Esophagus muscularis mucosa (tissue), 4 donors: ENCODE measurements at regions not wholly inside any gene's neighbourhood (a gene's known extent, or its start where the extent isn't known, plus 50 kb on each side); places are given as distances from the start of the nearest gene placed in this dataset.

Experiments
- EP300 ChIP-seq: sonication (generic); formaldehyde crosslinking; IDR thresholded peaks from one replicate; pipeline ENCODE4 v1.6.1; 2017; ENCODE audit warnings: antibody characterized with exemption
- POLR2A ChIP-seq: fragments of 450-650 bp; IDR thresholded peaks from one replicate; pipeline ENCODE4 v1.6.1; 2017; ENCODE audit warnings: antibody characterized with exemption, moderate library complexity, mild to moderate bottlenecking, low read depth
- POLR2AphosphoS5 ChIP-seq, 2 donors: sonication (generic); formaldehyde crosslinking; IDR thresholded peaks; one replicate each; pipeline ENCODE4 v1.6.1; 2017; ENCODE audit warnings: antibody characterized with exemption in 2 of 2
- TF ChIP-seq, protein P1 (sequence below), 3 experiments: fragments of 200-600 bp in 2 of 3; fragments of 450-650 bp in 1 of 3; sonication (generic) in 2 of 3; IDR thresholded peaks; one replicate each; pipeline ENCODE4 v1.5.1; 2017 to 2019; ENCODE audit warnings: antibody characterized with exemption in 3 of 3, mild to moderate bottlenecking in 2 of 3, moderate library complexity in 1 of 3

DNA sequence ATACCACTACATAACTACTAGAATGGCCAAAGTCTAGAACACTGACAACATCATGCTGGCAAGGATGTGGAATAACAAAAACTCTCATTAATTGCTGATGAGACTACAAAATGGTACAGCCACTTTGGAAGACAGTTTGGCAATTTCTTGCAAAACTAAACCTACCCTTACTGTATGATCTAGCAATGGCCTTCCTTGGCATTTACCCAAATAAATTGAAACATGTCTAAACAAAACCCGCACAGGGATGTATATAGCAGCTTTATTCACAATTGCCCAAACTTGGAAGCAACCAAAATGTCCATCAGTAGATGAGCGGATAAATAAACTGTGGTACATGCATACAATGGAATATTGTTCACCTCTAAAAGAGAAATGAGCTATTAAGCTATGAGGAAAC is 87.9 kb upstream of the SLC24A5 start:
- TF ChIP-seq, protein P1, sequence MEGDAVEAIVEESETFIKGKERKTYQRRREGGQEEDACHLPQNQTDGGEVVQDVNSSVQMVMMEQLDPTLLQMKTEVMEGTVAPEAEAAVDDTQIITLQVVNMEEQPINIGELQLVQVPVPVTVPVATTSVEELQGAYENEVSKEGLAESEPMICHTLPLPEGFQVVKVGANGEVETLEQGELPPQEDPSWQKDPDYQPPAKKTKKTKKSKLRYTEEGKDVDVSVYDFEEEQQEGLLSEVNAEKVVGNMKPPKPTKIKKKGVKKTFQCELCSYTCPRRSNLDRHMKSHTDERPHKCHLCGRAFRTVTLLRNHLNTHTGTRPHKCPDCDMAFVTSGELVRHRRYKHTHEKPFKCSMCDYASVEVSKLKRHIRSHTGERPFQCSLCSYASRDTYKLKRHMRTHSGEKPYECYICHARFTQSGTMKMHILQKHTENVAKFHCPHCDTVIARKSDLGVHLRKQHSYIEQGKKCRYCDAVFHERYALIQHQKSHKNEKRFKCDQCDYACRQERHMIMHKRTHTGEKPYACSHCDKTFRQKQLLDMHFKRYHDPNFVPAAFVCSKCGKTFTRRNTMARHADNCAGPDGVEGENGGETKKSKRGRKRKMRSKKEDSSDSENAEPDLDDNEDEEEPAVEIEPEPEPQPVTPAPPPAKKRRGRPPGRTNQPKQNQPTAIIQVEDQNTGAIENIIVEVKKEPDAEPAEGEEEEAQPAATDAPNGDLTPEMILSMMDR (IDR thresholded peaks at IDR 0.05) = no peak
- TF ChIP-seq POLR2A (no peak), POLR2AphosphoS5 (IDR thresholded peaks at IDR 0.05) (no peak), EP300 (no peak)
